Ishikawa (cell line): ENCODE measurements at regions not wholly inside any gene's neighbourhood (a gene's known extent, or its start where the extent isn't known, plus 50 kb on each side); places are given as distances from the start of the nearest gene placed in this dataset.

ENCODE experiments used
- RAD21 ChIP-seq: IDR thresholded peaks from 2 replicates; pipeline ENCODE4 v1.6.1; 2012; ENCODE audit warnings: low read depth
- TAF1 ChIP-seq: IDR thresholded peaks from 2 replicates; pipeline ENCODE4 v1.6.1; 2012; ENCODE audit warnings: low read depth, mild to moderate bottlenecking
- TEAD4 ChIP-seq: IDR thresholded peaks from 2 replicates; pipeline ENCODE4 v1.6.1; 2012
- USF1 ChIP-seq: IDR thresholded peaks from 2 replicates; pipeline ENCODE4 v1.6.1; 2012
- YY1 ChIP-seq: IDR thresholded peaks from 2 replicates; pipeline ENCODE4 v1.6.1; 2012; ENCODE audit warnings: low read depth

- no peak for TF ChIP-seq TEAD4
- TF ChIP-seq YY1: no peak
- no peak for TF ChIP-seq TAF1
- no peak for TF ChIP-seq RAD21
- TF ChIP-seq USF1: no peak
These were observed 200.0 kb downstream of the RHOU start for GRCh38 chr1:228935198-228935663.
